Spinal cord (tissue), 9 donors: ENCODE measurements at regions not wholly inside any gene's neighbourhood (a gene's known extent, or its start where the extent isn't known, plus 50 kb on each side); places are given as distances from the start of the nearest gene placed in this dataset.
"Not testable (repeated sequence)": the region's sequence is repeated elsewhere in the genome, so short reads cannot be mapped to it uniquely, and the experiment has no call there.

Experiments used
- DNase-seq, 6 donors: peaks; one replicate each; pipeline versions ENCODE4 v3.0.0 to v3.0.0-alpha.2; 2013 to 2015; ENCODE audit warnings: low spot score in 6 of 6, low read depth in 4 of 6
- H3K27ac ChIP-seq: one replicate; pipeline ENCODE4 v1.5.1; 2013; ENCODE audit warnings: low read depth, low read length, control low read depth
- H3K27me3 ChIP-seq: one replicate; pipeline ENCODE4 v1.6.1; 2013; ENCODE audit warnings: low read length; ENCODE audit not compliant: control insufficient read depth, insufficient read depth
- H3K36me3 ChIP-seq: one replicate; pipeline ENCODE4 v1.6.1; 2013; ENCODE audit warnings: low read length; ENCODE audit not compliant: control insufficient read depth, insufficient read depth
- H3K4me1 ChIP-seq: one replicate; pipeline ENCODE4 v1.6.1; 2013; ENCODE audit warnings: low read length; ENCODE audit not compliant: control insufficient read depth, insufficient read depth
- H3K4me3 ChIP-seq: one replicate; pipeline ENCODE4 v1.5.1; 2013; ENCODE audit warnings: low read depth, low read length, control low read depth
- H3K9me3 ChIP-seq: one replicate; pipeline ENCODE4 v1.6.1; 2013; ENCODE audit warnings: low read length; ENCODE audit not compliant: control insufficient read depth, insufficient read depth
- WGBS: methylation state at CpG from one replicate; pipeline ENCODE4 v1.1.5; 2013; ENCODE audit warnings: missing lambda C conversion rate; ENCODE audit not compliant: insufficient coverage; 5-methylcytosine and 5-hydroxymethylcytosine counted together
- donor health status: healthy.

DNA sequence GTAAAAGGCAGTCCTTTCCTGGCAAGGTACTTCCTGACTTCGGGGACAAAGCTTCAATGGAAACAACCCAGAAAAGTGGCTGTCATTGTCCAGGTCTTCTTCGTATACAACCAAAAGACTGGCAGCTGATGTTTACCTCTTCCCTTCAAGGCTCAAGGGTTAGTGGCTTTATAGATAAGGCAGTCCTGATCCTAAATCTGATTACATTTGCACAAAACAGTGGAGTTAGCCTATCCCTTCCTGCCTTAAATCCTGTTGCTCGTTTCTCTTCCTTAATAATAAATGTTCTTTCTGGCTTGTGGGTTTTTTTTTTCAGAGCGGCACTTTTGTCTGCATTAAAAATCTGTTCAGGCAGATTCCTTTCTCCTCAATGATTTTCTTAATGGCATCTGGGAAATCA, 169.3 kb upstream of the KCTD3 start:
- WGBS = 67% methylated on average over 1 of the region's 4 CpGs
- no peaks in the 10 kb centered on the region for H3K4me1 ChIP-seq
- H3K9me3 ChIP-seq = no peaks in the 10 kb centered on the region
- DNase-seq = no peak
- no peaks in the 10 kb centered on the region for H3K36me3 ChIP-seq
- no peak overlapping the region for H3K27ac ChIP-seq
- no peaks in the 10 kb centered on the region for H3K27me3 ChIP-seq
- no peak overlapping the region for H3K4me3 ChIP-seq

DNA sequence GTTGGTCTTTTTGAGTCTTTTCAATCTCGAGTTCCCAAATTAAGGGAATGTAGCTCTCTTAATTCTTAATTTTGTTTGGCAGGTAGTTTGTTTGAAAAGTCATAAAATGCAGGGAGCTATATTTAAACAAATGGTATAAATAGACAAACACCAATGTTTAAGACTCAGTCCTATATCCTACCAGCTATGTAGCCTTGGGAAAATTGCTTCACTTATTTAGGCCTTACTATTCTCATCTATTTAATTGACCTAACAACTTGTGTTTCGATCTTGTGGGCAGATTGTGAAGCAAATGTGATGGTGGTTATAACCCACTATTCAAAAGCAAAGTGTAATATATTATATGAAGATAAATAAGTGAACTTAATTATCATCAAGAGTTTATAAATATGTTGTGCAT, 167.3 kb upstream of the KCTD3 start:
- WGBS = no CpG with 5 or more reads among the region's 2 CpGs
- H3K27ac ChIP-seq = no peak overlapping the region
- no peaks in the 10 kb centered on the region for H3K27me3 ChIP-seq
- no peaks in the 10 kb centered on the region for H3K4me1 ChIP-seq
- H3K36me3 ChIP-seq = no peaks in the 10 kb centered on the region
- no peak for DNase-seq
- no peaks in the 10 kb centered on the region for H3K9me3 ChIP-seq
- no peak overlapping the region for H3K4me3 ChIP-seq

DNA sequence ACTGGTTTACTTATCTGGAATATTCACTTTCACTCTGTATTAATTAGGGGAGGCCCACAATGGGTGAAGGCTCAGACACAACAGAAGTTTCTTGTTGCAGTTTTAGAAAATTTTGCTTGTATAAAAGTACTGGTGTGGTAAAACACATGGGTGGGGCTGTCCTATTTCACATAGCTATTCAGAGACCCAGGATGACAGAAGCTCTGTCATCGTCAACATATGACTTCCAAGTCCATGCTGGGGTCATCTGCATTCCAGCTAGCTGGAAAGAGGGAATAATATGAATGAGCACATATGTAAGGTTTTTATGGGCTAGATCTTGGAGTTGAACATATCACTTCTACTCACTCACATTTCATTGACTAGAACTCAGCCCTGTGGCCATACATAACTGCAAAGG, 166.4 kb upstream of the KCTD3 start:
- Histone ChIP-seq H3K4me3 (no peak overlapping the region), H3K27ac (no peak overlapping the region), H3K4me1 (no peaks in the 10 kb centered on the region), H3K36me3 (no peaks in the 10 kb centered on the region), H3K9me3 (no peaks in the 10 kb centered on the region), H3K27me3 (no peaks in the 10 kb centered on the region)
- no CpG with 5 or more reads among the region's 1 CpG for WGBS
- no peak for DNase-seq

DNA sequence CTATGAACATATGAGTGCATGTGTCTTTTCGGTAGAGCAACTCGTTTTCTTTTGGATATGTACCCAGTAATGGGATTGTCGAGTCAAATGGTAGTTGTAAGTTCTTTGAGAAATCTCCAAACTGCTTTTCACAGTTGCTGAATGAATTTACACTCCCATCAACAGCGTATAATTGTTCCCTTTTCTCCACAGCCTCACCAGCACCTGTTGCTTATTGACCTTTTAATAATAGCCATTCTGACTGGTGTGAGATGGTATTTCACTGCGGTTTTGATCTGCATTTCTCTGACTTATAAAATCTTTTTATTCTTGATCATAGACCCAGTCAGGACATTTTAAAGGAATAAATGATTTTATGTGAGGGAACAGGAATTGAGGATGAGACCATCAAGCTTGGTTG, 165.0 kb upstream of the KCTD3 start:
- WGBS = no CpG with 5 or more reads among the region's 5 CpGs
- no peak overlapping the region for H3K4me3 ChIP-seq
- no peak overlapping the region for H3K27ac ChIP-seq
- H3K36me3 ChIP-seq = no peaks in the 10 kb centered on the region
- no peak for DNase-seq
- H3K9me3 ChIP-seq = no peaks in the 10 kb centered on the region
- no peaks in the 10 kb centered on the region for H3K27me3 ChIP-seq
- H3K4me1 ChIP-seq = no peaks in the 10 kb centered on the region

DNA sequence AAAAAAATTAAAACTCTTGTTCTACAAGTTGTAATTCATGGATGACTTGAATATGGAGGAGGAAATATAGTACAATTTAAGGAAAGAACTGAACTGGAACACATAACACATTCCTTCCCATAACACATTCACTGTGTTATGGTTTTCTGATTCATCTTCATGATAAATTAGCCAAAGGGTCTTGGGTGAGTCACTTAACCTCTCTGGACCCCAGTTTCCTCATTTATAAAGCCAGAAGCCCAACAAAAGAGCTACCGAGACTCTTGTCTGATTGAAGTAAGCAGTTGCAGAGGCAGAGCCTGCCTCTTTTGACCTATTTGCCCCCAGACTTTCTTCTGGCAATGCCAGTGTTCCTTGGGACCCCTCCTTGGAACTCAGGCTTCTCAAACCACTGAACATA, 161.9 kb upstream of the KCTD3 start:
- H3K9me3 ChIP-seq = no peaks in the 10 kb centered on the region
- H3K27me3 ChIP-seq = no peaks in the 10 kb centered on the region
- no peaks in the 10 kb centered on the region for H3K4me1 ChIP-seq
- H3K36me3 ChIP-seq = no peaks in the 10 kb centered on the region
- no peak overlapping the region for H3K4me3 ChIP-seq
- H3K27ac ChIP-seq = no peak overlapping the region
- no peak for DNase-seq
- WGBS = 30% methylated on average over 1 of the region's 1 CpG

DNA sequence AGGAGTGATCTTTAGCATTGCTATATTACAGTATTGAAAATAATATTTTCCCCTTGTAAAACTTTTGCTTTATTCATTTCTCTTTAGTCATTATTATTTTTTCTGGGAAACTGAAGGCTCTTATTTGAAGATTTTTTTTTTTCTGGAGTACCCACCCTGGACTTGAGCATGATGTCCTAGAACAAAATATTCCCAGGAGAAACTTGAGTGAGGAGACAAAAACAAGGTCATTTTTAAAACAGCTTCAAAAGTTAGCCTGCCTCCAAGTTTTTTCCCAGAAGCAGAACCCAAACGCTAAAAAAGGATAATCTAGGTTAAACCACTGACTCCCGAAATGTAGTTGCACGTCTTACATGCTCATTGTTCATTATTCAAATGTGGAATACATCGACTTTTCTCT, 160.2 kb upstream of the KCTD3 start:
- no peak for DNase-seq
- Histone ChIP-seq H3K27me3 (no peaks in the 10 kb centered on the region), H3K9me3 (no peaks in the 10 kb centered on the region), H3K4me1 (no peaks in the 10 kb centered on the region), H3K36me3 (no peaks in the 10 kb centered on the region), H3K27ac (no peak overlapping the region), H3K4me3 (no peak overlapping the region)
- no CpG with 5 or more reads among the region's 4 CpGs for WGBS

DNA sequence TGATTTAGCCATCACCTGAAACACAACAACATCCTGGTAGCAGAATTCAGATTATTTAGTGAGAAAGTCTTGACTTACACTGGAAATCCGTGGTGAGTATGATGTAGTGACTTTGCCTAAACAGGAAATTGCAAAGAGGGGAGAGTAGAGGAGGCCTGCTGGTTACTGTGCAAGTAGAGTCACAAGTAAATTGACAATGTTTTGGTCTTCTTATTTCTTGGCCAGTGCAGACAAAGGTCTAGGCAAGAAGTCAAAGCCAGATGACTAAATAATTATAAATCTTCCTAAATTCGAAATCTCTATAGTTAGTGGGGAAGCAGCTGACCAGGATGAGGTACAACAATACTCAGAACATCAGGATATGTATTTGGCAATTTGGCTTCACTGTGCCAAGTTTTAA, 159.5 kb upstream of the KCTD3 start:
- no peak overlapping the region for H3K4me3 ChIP-seq
- H3K36me3 ChIP-seq = no peaks in the 10 kb centered on the region
- DNase-seq = no peak
- no CpG with 5 or more reads among the region's 2 CpGs for WGBS
- H3K9me3 ChIP-seq = no peaks in the 10 kb centered on the region
- no peaks in the 10 kb centered on the region for H3K27me3 ChIP-seq
- no peaks in the 10 kb centered on the region for H3K4me1 ChIP-seq
- no peak overlapping the region for H3K27ac ChIP-seq

DNA sequence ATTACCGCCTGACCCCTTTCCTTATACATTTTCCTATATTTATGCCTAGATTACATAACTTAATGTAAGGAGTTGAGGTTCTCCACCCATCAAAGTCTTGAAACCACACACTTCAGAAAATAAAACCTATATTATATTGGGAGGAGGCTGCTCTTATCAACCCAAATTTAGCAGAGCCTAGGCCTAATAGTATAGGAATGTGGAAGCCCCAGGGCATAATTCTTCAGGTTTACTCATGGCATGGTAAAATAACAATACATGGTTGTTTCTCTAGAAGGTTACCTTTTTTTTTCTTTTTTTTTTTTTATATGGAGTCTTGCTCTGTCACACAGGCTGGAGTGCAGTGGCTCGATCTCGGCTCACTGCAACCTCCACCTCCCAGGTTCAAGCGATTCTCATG, 157.6 kb upstream of the KCTD3 start:
- not testable (repeated sequence) for H3K27ac ChIP-seq, H3K4me3 ChIP-seq, DNase-seq, H3K4me1 ChIP-seq, H3K36me3 ChIP-seq, H3K9me3 ChIP-seq, H3K27me3 ChIP-seq
- 94% methylated on average over 3 of the region's 4 CpGs for WGBS

DNA sequence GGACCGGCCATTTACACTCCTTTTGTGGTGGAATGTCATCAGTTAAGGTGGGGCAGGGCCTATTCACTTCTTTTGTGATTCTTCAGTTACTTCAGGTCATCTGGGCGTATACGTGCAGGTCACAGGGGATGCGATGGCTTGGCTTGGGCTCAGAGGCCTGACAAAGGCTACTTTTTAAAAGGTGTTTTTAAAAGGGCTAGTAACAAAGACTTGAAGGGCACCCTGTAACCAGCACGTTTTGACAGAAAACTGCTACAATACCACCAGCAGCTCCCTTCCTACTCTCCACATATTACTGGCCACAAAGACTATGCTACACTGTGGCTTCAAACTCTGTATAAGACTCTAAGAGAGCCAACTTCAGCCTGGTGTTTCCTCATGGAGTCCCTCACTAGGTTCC, 151.6 kb upstream of the KCTD3 start:
- not testable (repeated sequence) for H3K9me3 ChIP-seq, H3K27ac ChIP-seq, H3K27me3 ChIP-seq, H3K4me1 ChIP-seq, H3K36me3 ChIP-seq, H3K4me3 ChIP-seq, DNase-seq
- WGBS = no CpG with 5 or more reads among the region's 5 CpGs

DNA sequence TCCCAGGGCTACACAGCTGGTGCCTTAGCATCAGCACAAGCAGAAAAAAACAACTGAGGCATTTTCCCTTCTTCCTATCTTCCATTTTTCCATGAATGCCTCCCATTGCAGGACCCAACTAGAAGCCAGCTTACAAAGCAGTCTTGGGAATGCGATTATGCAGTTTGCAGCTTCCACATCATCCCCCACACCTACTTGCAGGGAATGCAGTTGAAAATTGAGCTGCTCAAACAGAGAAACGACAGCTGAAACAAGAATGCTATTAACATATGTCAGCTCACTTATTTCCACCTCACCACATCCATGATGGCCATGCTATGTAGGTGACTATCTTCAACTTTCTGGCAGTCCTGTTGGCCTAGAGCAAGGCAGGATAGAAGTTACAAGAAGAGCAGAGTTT, 150.6 kb upstream of the KCTD3 start:
- no CpG with 5 or more reads among the region's 2 CpGs for WGBS
- DNase-seq = no peak
- Histone ChIP-seq H3K4me3 (no peak overlapping the region), H3K9me3 (no peaks in the 10 kb centered on the region), H3K4me1 (no peaks in the 10 kb centered on the region), H3K27ac (no peak overlapping the region), H3K27me3 (no peaks in the 10 kb centered on the region), H3K36me3 (no peaks in the 10 kb centered on the region)

DNA sequence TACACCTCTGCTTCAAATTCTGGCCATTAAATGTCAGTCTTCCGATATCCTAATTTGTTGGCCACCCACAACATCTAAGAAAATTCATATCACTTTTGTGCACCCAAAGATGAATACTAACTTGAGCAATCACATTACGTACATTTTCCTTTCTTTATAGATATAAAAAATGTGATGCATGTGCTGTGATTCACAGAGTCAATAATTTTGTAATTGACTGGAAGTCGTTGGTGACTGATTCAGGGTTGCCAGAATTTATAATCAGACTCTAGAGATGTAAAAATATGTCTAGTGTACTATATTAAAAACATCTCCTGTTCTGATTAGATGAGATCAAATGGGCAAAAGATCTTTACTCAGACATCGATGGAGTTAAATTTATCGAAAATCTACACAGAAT, 150.0 kb upstream of the KCTD3 start:
- no peaks in the 10 kb centered on the region for H3K36me3 ChIP-seq
- no peaks in the 10 kb centered on the region for H3K9me3 ChIP-seq
- no peak for DNase-seq
- no peaks in the 10 kb centered on the region for H3K27me3 ChIP-seq
- H3K27ac ChIP-seq = no peak overlapping the region
- no CpG with 5 or more reads among the region's 5 CpGs for WGBS
- H3K4me3 ChIP-seq = no peak overlapping the region
- H3K4me1 ChIP-seq = no peaks in the 10 kb centered on the region
